Pancreas (tissue), 10 donors: ENCODE measurements at regions not wholly inside any gene's neighbourhood (a gene's known extent, or its start where the extent isn't known, plus 50 kb on each side); places are given as distances from the start of the nearest gene placed in this dataset.
A peak's percentile ranks its signal among the peaks of the same experiment; 100 is the strongest.
"Not testable (repeated sequence)": the region's sequence is repeated elsewhere in the genome, so short reads cannot be mapped to it uniquely, and the experiment has no call there.

Experiments used
- ATAC-seq, 4 donors: fragments of 200-7000 bp; cut with Tn5 transposase; one replicate each; pipeline versions ENCODE4 v1.8.0 to v1.9.1; 2020; ENCODE audit warnings: mild to moderate bottlenecking in 4 of 4, moderate library complexity in 4 of 4
- DNase-seq, 6 donors: peaks; one replicate each; pipeline ENCODE4 v3.0.0-alpha.2; 2020
- FAIRE-seq: peaks from 2 replicates; lab custom pipeline; 2012; peaks lifted over from hg19 to GRCh38; lab: Jason Lieb, UNC
- H3K27ac ChIP-seq, 4 donors: fragments of 200-600 bp; sonication (generic); 1 replicate in 3 of 4; 2 replicates in 1 of 4; pipeline versions ENCODE4 v1.5.0 to v1.8.0; 2020
- H3K27me3 ChIP-seq, 4 donors: fragments of 200-600 bp; one replicate each; pipeline ENCODE4 v1.8.0; 2021
- H3K36me3 ChIP-seq, 3 donors: fragments of 200-600 bp; sonication (generic) in 1 of 3; one replicate each; pipeline versions ENCODE4 v1.5.0 to v1.8.0; 2020 to 2021
- H3K4me1 ChIP-seq, 3 donors: fragments of 200-600 bp; one replicate each; pipeline ENCODE4 v1.8.0; 2021
- H3K4me3 ChIP-seq, 4 donors: fragments of 200-600 bp; sonication (generic) in 2 of 4; one replicate each; pipeline versions ENCODE4 v1.5.0 to v1.8.0; 2020 to 2021
- H3K9me3 ChIP-seq, 4 donors: fragments of 200-600 bp; one replicate each; pipeline ENCODE4 v1.8.0; 2021
- WGBS, 2 donors: extraction: QIAGEN DNeasy Blood & Tissue Kit; methylation state at CpG; one replicate each; pipeline ENCODE4 v1.1.7; 2013; 5-methylcytosine and 5-hydroxymethylcytosine counted together
- intact Hi-C, 3 donors: fragments of 100-400 bp; cut with DNase I; formaldehyde crosslinking; loops; one replicate each; pipeline versions ENCODE4 v1.11.1 to v1.14.2; 2022
- donor health status: healthy with polysubstance abuse.
- donor health status: DM: no; HTN: no; CAD: no; lungs with moderate emphysema.
- donor health status: DM: no; HTN: no; CAD: no.
- donor health status: control.
- donor health status: control.
- donor health status: Bipolar disorder and iron deficiency.
- donor health status: DM: yes; HTN: yes; CAD: no.
- donor health status: DM: no; HTN: no; CAD: no.
- donor health status: DM: no; HTN: no; CAD: no.
- donor health status: DM: yes; HTN: yes; CAD: no.

GRCh38 chrX:3905522-3906258 is 192.2 kb upstream of the PRKX start:
- intact Hi-C loops, H3K27ac ChIP-seq, ATAC-seq, H3K9me3 ChIP-seq, H3K4me1 ChIP-seq, H3K4me3 ChIP-seq, H3K27me3 ChIP-seq, FAIRE-seq, DNase-seq, H3K36me3 ChIP-seq: not testable (repeated sequence)
- WGBS, 2 donors = 88% methylated on average over 6 of the region's 19 CpGs; no CpG with 5 or more reads in 1 of the 2 donors

DNA sequence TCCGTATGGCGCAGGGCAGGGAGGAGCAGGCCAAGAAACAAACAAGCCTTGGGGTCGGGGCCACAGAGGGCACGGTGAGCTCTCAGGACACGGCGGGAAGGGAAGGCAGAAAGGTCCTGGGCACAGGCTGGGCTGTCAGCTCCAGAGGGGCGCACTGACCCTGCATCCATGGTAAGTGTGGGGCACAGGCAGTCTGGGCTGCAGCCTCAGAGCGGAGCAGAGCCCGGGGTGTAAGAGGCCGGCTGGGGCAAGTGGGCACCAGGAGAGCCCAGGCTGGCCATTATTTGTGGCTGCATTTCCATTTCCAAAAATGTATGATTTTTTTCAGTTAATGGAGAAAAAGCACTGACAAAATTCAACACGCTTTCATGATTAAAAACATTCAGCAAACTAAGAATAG is 188.8 kb upstream of the PRKX start:
- H3K27me3 ChIP-seq, H3K27ac ChIP-seq, H3K4me3 ChIP-seq, FAIRE-seq, ATAC-seq, H3K36me3 ChIP-seq, H3K4me1 ChIP-seq, H3K9me3 ChIP-seq, intact Hi-C loops: not testable (repeated sequence)
- DNase-seq = peak in 1 of 6 donors; percentile 35
- 100% methylated on average over 4 of the region's 11 CpGs; no CpG with 5 or more reads in 1 of the 2 donors for WGBS, 2 donors

GRCh38 chrX:3896755-3897154 is 183.3 kb upstream of the PRKX start:
- WGBS, 2 donors = no CpG with 5 or more reads among the region's 4 CpGs
- intact Hi-C loops, H3K36me3 ChIP-seq, ATAC-seq, H3K4me1 ChIP-seq, H3K4me3 ChIP-seq, H3K27ac ChIP-seq, H3K27me3 ChIP-seq, FAIRE-seq, DNase-seq, H3K9me3 ChIP-seq: not testable (repeated sequence)

- ATAC-seq, FAIRE-seq, H3K4me3 ChIP-seq, H3K36me3 ChIP-seq, H3K9me3 ChIP-seq, intact Hi-C loops, H3K27me3 ChIP-seq, DNase-seq, H3K4me1 ChIP-seq, H3K27ac ChIP-seq: not testable (repeated sequence)
- no CpG with 5 or more reads among the region's 5 CpGs for WGBS, 2 donors
Measured at GRCh38 chrX:3882553-3882920, 169.1 kb upstream of the PRKX start.

- intact Hi-C loops, DNase-seq, H3K4me1 ChIP-seq, H3K27ac ChIP-seq, H3K27me3 ChIP-seq, H3K4me3 ChIP-seq, FAIRE-seq, H3K36me3 ChIP-seq, H3K9me3 ChIP-seq: not testable (repeated sequence)
- peak; percentile 94 to 98 (median 96) for ATAC-seq
- WGBS, 2 donors = no CpG with 5 or more reads among the region's 91 CpGs
Measured at GRCh38 chrX:3881898-3882552, 168.6 kb upstream of the PRKX start.

GRCh38 chrX:3881255-3881895 is 167.9 kb upstream of the PRKX start:
- not testable (repeated sequence) for FAIRE-seq

GRCh38 chrX:3876393-3876792 is 162.9 kb upstream of the PRKX start:
- WGBS, 2 donors = no CpG with 5 or more reads among the region's 28 CpGs
- ATAC-seq, H3K9me3 ChIP-seq, intact Hi-C loops, H3K36me3 ChIP-seq, H3K27ac ChIP-seq, H3K27me3 ChIP-seq, FAIRE-seq, DNase-seq, H3K4me1 ChIP-seq, H3K4me3 ChIP-seq: not testable (repeated sequence)

More at GRCh38 chrX:3881255-3881895, 167.9 kb upstream of the PRKX start:
- H3K36me3 ChIP-seq, intact Hi-C loops, H3K4me3 ChIP-seq, H3K27me3 ChIP-seq, H3K27ac ChIP-seq, H3K9me3 ChIP-seq, H3K4me1 ChIP-seq, DNase-seq: not testable (repeated sequence)
- WGBS, 2 donors = no CpG with 5 or more reads among the region's 63 CpGs
- ATAC-seq = peak in 3 of 4 donors; percentile 33 to 68 (median 59)

GRCh38 chrX:3875638-3876037 is 162.2 kb upstream of the PRKX start:
- H3K4me1 ChIP-seq, H3K4me3 ChIP-seq, intact Hi-C loops, H3K9me3 ChIP-seq, DNase-seq, FAIRE-seq, H3K36me3 ChIP-seq, H3K27me3 ChIP-seq, H3K27ac ChIP-seq: not testable (repeated sequence)
- peak in 2 of 4 donors; percentile 44 to 46 for ATAC-seq
- no CpG with 5 or more reads among the region's 12 CpGs for WGBS, 2 donors

- intact Hi-C loops, H3K4me3 ChIP-seq, ATAC-seq, H3K27me3 ChIP-seq, FAIRE-seq, H3K36me3 ChIP-seq, DNase-seq, H3K27ac ChIP-seq, H3K4me1 ChIP-seq, H3K9me3 ChIP-seq: not testable (repeated sequence)
- WGBS, 2 donors = 29% methylated on average over 5 of the region's 12 CpGs; no CpG with 5 or more reads in 1 of the 2 donors
Measured at GRCh38 chrX:3872226-3872879, 158.9 kb upstream of the PRKX start.

GRCh38 chrX:3867067-3867831 is 153.8 kb upstream of the PRKX start:
- H3K36me3 ChIP-seq, H3K27ac ChIP-seq, FAIRE-seq, H3K9me3 ChIP-seq, H3K4me3 ChIP-seq, H3K27me3 ChIP-seq, DNase-seq, intact Hi-C loops, ATAC-seq, H3K4me1 ChIP-seq: not testable (repeated sequence)
- no CpG with 5 or more reads among the region's 19 CpGs for WGBS, 2 donors

DNA sequence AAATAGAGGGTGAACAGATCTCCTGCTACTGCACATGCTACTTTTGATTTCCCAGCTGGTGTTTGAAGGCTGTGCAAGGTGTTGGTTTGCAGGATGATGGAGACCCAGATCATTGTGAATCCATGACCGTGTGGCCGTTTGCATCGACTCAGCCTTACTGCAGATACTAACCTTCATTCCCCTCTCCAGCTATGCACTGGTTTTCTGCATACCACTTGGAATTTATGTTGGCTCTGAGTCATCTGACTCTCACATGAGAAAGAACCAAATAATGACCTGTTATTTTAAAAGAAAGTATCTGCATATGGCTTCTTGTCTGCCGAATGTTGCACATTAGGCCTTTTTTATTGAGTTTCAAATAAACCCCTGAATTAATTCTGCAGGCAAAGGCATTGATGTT is 144.9 kb upstream of the PRKX start:
- ATAC-seq, FAIRE-seq, H3K4me1 ChIP-seq, H3K9me3 ChIP-seq, H3K36me3 ChIP-seq, H3K27me3 ChIP-seq, DNase-seq, H3K27ac ChIP-seq, intact Hi-C loops, H3K4me3 ChIP-seq: not testable (repeated sequence)
- WGBS, 2 donors = no CpG with 5 or more reads among the region's 4 CpGs
